ENCODE measurements at regions not wholly inside any gene's neighbourhood (a gene's known extent, or its start where the extent isn't known, plus 50 kb on each side); places are given as distances from the start of the nearest gene placed in this dataset.

DNA sequence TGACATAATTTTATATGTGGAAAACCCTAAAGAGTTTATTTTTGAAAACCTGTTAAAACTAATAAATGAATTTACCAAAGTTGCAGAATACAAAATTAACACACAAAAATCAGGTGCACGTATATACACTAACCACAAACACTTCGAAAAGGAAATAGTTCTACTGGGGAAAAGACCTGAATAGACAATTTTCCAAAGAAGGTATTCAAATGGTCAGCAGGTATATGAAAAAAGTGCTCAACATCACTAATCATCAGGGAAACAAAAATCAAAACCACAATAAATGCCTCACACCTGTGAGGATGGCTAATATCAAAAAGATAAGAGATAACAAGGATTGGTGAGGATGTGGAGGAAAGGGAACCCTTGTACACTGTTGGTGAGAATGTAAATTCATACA lies 110.6 kb downstream of the PXDC1 start:
- H3K27ac ChIP-seq (ENCODE audit: low read depth, low read length, poor library complexity, severe bottlenecking) = no peak overlapping the region
- no peaks in the 10 kb centered on the region for H3K4me1 ChIP-seq (ENCODE audit: insufficient read depth, low read length, poor library complexity, severe bottlenecking)
- intact Hi-C loops (cut with micrococcal nuclease; ENCODE audit: unreplicated experiment) = no loop called here
- H2AFZ ChIP-seq (ENCODE audit: low read length) = no peak overlapping the region
- TF ChIP-seq EZH2phosphoT487 (IDR thresholded peaks at IDR 0.05; ENCODE audit: borderline replicate concordance, low read depth, low read length) (no peak), CTCF (conservative IDR thresholded peaks at IDR 0.05; ENCODE audit: low read length) (no peak)
- ChIA-PET POLR2A (no interaction called here), CTCF (ENCODE audit: unreplicated experiment) (no interaction called here)
- no peaks in the 10 kb centered on the region for H3K9me3 ChIP-seq (ENCODE audit: low read length)
- no peaks in the 10 kb centered on the region for H3K9me2 ChIP-seq (ENCODE audit: insufficient read depth, low read length)
- no TSS peak for BruUV-seq (replicated peaks)
- H3K4me2 ChIP-seq (ENCODE audit: low read length) = no peak overlapping the region
- no peaks in the 10 kb centered on the region for H3K79me2 ChIP-seq (ENCODE audit: insufficient read depth, low read depth, low read length)
- no peaks in the 10 kb centered on the region for H3K36me3 ChIP-seq (ENCODE audit: insufficient read depth, low read length)
- H4K20me1 ChIP-seq (ENCODE audit: insufficient read depth, low read length) = no peaks in the 10 kb centered on the region
- DNase-seq (ENCODE audit: low spot score) = no peak
- no peak overlapping the region for H3K4me3 ChIP-seq (ENCODE audit: low read depth, low read length, poor library complexity, severe bottlenecking)

- POLR2A ChIA-PET = no interaction called here
- BruUV-seq (replicated peaks) = no TSS peak
- no peak overlapping the region for H2AFZ ChIP-seq (ENCODE audit: low read length)
- no peaks in the 10 kb centered on the region for H3K4me1 ChIP-seq (ENCODE audit: insufficient read depth, low read length, poor library complexity, severe bottlenecking)
- no peaks in the 10 kb centered on the region for H3K9me2 ChIP-seq (ENCODE audit: insufficient read depth, low read length)
- no peaks in the 10 kb centered on the region for H3K79me2 ChIP-seq (ENCODE audit: insufficient read depth, low read depth, low read length)
- H3K9me3 ChIP-seq (ENCODE audit: low read length) = no peaks in the 10 kb centered on the region
- H3K36me3 ChIP-seq (ENCODE audit: insufficient read depth, low read length) = no peaks in the 10 kb centered on the region
- intact Hi-C loops (cut with micrococcal nuclease; ENCODE audit: unreplicated experiment) = no loop called here
- no peak overlapping the region for H3K4me2 ChIP-seq (ENCODE audit: low read length)
- CTCF ChIA-PET (ENCODE audit: unreplicated experiment) = no interaction called here
- no peaks in the 10 kb centered on the region for H4K20me1 ChIP-seq (ENCODE audit: insufficient read depth, low read length)
- no peak overlapping the region for H3K4me3 ChIP-seq (ENCODE audit: low read depth, low read length, poor library complexity, severe bottlenecking)
- TF ChIP-seq EZH2phosphoT487 (IDR thresholded peaks at IDR 0.05; ENCODE audit: borderline replicate concordance, low read depth, low read length) (no peak), CTCF (conservative IDR thresholded peaks at IDR 0.05; ENCODE audit: low read length) (no peak)
- no peak for DNase-seq (ENCODE audit: low spot score)
- H3K27ac ChIP-seq (ENCODE audit: low read depth, low read length, poor library complexity, severe bottlenecking) = no peak overlapping the region
Measured at GRCh38 chr6:3638662-3639061, 112.9 kb downstream of the PXDC1 start.

GRCh38 chr6:3636060-3636459 lies 115.5 kb downstream of the PXDC1 start:
- no peaks in the 10 kb centered on the region for H3K79me2 ChIP-seq (ENCODE audit: insufficient read depth, low read depth, low read length)
- no peak overlapping the region for H2AFZ ChIP-seq (ENCODE audit: low read length)
- H4K20me1 ChIP-seq (ENCODE audit: insufficient read depth, low read length) = no peaks in the 10 kb centered on the region
- no peak for DNase-seq (ENCODE audit: low spot score)
- H3K27ac ChIP-seq (ENCODE audit: low read depth, low read length, poor library complexity, severe bottlenecking) = no peak overlapping the region
- CTCF ChIA-PET (ENCODE audit: unreplicated experiment) = no interaction called here
- BruUV-seq (replicated peaks) = no TSS peak
- no peak overlapping the region for H3K4me2 ChIP-seq (ENCODE audit: low read length)
- TF ChIP-seq CTCF (conservative IDR thresholded peaks at IDR 0.05; ENCODE audit: low read length) (no peak), EZH2phosphoT487 (IDR thresholded peaks at IDR 0.05; ENCODE audit: borderline replicate concordance, low read depth, low read length) (no peak)
- no peaks in the 10 kb centered on the region for H3K9me2 ChIP-seq (ENCODE audit: insufficient read depth, low read length)
- POLR2A ChIA-PET = no interaction called here
- intact Hi-C loops (cut with micrococcal nuclease; ENCODE audit: unreplicated experiment) = no loop called here
- no peaks in the 10 kb centered on the region for H3K4me1 ChIP-seq (ENCODE audit: insufficient read depth, low read length, poor library complexity, severe bottlenecking)
- H3K9me3 ChIP-seq (ENCODE audit: low read length) = no peaks in the 10 kb centered on the region
- no peaks in the 10 kb centered on the region for H3K36me3 ChIP-seq (ENCODE audit: insufficient read depth, low read length)
- no peak overlapping the region for H3K4me3 ChIP-seq (ENCODE audit: low read depth, low read length, poor library complexity, severe bottlenecking)

All from OCI-LY7 (cell line).